ENCODE measurements at regions not wholly inside any gene's neighbourhood (a gene's known extent, or its start where the extent isn't known, plus 50 kb on each side); places are given as distances from the start of the nearest gene placed in this dataset.

DNA sequence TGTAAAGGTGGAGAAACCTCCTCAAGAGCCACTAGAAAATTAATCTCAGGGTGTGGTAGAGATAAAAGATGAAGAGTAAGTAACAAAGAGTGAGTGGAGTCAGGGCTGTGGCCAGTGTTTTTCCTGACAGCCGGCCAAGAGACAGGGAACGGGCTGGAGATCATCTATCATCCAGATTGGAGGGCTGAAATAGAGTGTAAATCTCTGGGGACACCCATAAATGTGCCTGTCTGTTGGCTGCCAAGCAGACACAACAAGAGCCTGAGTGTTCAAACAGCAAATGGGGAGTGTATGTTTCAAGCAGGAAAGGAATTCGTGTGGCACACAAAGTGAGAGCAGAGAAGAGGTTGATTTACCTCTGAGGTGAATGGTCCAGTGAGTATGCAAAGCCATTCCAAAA lies 326.4 kb upstream of the KHDRBS2 start:
- Histone ChIP-seq H3K36me3 (ENCODE audit: control insufficient read depth, insufficient read depth, low read length) (no peaks in the 10 kb centered on the region), H3K4me3 (ENCODE audit: low read depth in 2 of 2, low read length in 2 of 2) (no peak overlapping the region), H3K4me1 (ENCODE audit: control insufficient read depth, insufficient read depth, low read length) (no peaks in the 10 kb centered on the region), H3K9me3 (ENCODE audit: control insufficient read depth, insufficient read depth, low read depth, low read length) (no peaks in the 10 kb centered on the region), H3K27me3 (ENCODE audit: control insufficient read depth, insufficient read depth, low read length) (no peaks in the 10 kb centered on the region), H3K27ac (ENCODE audit: low read length) (no peak overlapping the region)
- TF ChIP-seq SIN3A (IDR thresholded peaks at IDR 0.05; ENCODE audit: borderline replicate concordance, insufficient read depth, low read depth, low read length) = no peak
- TF ChIP-seq POLR2AphosphoS5 (IDR thresholded peaks at IDR 0.05; ENCODE audit: low read depth, low read length) = no peak
- TF ChIP-seq, protein P1, sequence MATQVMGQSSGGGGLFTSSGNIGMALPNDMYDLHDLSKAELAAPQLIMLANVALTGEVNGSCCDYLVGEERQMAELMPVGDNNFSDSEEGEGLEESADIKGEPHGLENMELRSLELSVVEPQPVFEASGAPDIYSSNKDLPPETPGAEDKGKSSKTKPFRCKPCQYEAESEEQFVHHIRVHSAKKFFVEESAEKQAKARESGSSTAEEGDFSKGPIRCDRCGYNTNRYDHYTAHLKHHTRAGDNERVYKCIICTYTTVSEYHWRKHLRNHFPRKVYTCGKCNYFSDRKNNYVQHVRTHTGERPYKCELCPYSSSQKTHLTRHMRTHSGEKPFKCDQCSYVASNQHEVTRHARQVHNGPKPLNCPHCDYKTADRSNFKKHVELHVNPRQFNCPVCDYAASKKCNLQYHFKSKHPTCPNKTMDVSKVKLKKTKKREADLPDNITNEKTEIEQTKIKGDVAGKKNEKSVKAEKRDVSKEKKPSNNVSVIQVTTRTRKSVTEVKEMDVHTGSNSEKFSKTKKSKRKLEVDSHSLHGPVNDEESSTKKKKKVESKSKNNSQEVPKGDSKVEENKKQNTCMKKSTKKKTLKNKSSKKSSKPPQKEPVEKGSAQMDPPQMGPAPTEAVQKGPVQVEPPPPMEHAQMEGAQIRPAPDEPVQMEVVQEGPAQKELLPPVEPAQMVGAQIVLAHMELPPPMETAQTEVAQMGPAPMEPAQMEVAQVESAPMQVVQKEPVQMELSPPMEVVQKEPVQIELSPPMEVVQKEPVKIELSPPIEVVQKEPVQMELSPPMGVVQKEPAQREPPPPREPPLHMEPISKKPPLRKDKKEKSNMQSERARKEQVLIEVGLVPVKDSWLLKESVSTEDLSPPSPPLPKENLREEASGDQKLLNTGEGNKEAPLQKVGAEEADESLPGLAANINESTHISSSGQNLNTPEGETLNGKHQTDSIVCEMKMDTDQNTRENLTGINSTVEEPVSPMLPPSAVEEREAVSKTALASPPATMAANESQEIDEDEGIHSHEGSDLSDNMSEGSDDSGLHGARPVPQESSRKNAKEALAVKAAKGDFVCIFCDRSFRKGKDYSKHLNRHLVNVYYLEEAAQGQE (IDR thresholded peaks at IDR 0.05; ENCODE audit: insufficient read depth in 1 of 2, low read depth in 2 of 2, low read length in 1 of 2) = no peak
- no peak for TF ChIP-seq TCF7L2 (IDR thresholded peaks at IDR 0.05; ENCODE audit: low read depth, low read length)
- TF ChIP-seq, protein P2, sequence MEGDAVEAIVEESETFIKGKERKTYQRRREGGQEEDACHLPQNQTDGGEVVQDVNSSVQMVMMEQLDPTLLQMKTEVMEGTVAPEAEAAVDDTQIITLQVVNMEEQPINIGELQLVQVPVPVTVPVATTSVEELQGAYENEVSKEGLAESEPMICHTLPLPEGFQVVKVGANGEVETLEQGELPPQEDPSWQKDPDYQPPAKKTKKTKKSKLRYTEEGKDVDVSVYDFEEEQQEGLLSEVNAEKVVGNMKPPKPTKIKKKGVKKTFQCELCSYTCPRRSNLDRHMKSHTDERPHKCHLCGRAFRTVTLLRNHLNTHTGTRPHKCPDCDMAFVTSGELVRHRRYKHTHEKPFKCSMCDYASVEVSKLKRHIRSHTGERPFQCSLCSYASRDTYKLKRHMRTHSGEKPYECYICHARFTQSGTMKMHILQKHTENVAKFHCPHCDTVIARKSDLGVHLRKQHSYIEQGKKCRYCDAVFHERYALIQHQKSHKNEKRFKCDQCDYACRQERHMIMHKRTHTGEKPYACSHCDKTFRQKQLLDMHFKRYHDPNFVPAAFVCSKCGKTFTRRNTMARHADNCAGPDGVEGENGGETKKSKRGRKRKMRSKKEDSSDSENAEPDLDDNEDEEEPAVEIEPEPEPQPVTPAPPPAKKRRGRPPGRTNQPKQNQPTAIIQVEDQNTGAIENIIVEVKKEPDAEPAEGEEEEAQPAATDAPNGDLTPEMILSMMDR (IDR thresholded peaks at IDR 0.05) = no peak
- ChIA-PET POLR2A (no interaction called here), CTCF (no interaction called here)
- no TSS peak for BruUV-seq (replicated peaks)
- intact Hi-C loops (cut with micrococcal nuclease; ENCODE audit: unreplicated experiment) (no loop called here), in situ Hi-C loops (cut with HindIII; ENCODE audit: low pct_unique_long_range_greater_than_20kb, low sequenced_read_pairs) (no loop called here)
- DNase-seq (ENCODE audit: low read depth, low spot score) = no peak
- no peak for ATAC-seq

DNA sequence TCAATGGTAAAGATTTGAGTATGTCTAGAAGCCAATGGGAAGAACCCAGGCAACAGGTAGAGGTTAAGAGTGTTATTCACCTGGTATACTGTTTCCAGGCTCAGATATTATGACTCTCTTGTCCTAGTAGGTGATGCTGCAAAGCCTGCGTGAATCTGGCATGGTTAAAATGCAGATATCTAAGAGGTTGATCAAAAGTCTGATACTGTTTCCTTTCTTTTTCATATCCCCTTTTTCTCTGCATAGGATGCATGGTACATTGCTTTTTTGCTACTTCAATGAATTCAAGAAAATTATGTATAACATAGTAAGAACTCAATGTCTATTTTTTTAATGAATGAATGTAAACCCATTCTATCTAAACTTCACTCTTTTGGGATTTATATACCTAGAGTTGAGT lies 284.3 kb upstream of the KHDRBS2 start:
- no peak overlapping the region for H3K27ac ChIP-seq (ENCODE audit: low read length)
- intact Hi-C loops (cut with micrococcal nuclease; ENCODE audit: unreplicated experiment) (no loop called here), in situ Hi-C loops (cut with HindIII; ENCODE audit: low pct_unique_long_range_greater_than_20kb, low sequenced_read_pairs) (no loop called here)
- H3K9me3 ChIP-seq (ENCODE audit: control insufficient read depth, insufficient read depth, low read depth, low read length) = no peaks in the 10 kb centered on the region
- DNase-seq (ENCODE audit: low read depth, low spot score) = no peak
- TF ChIP-seq TCF7L2 (IDR thresholded peaks at IDR 0.05; ENCODE audit: low read depth, low read length) (no peak), POLR2AphosphoS5 (IDR thresholded peaks at IDR 0.05; ENCODE audit: low read depth, low read length) (no peak), SIN3A (IDR thresholded peaks at IDR 0.05; ENCODE audit: borderline replicate concordance, insufficient read depth, low read depth, low read length) (no peak)
- TF ChIP-seq, protein P1 (IDR thresholded peaks at IDR 0.05; ENCODE audit: insufficient read depth in 1 of 2, low read depth in 2 of 2, low read length in 1 of 2) = no peak
- TF ChIP-seq, protein P2 (IDR thresholded peaks at IDR 0.05) = no peak
- no peak overlapping the region for H3K4me3 ChIP-seq (ENCODE audit: low read depth in 2 of 2, low read length in 2 of 2)
- H3K4me1 ChIP-seq (ENCODE audit: control insufficient read depth, insufficient read depth, low read length) = no peaks in the 10 kb centered on the region
- no peak for ATAC-seq
- no peaks in the 10 kb centered on the region for H3K36me3 ChIP-seq (ENCODE audit: control insufficient read depth, insufficient read depth, low read length)
- no TSS peak for BruUV-seq (replicated peaks)
- POLR2A ChIA-PET = no interaction called here
- no peaks in the 10 kb centered on the region for H3K27me3 ChIP-seq (ENCODE audit: control insufficient read depth, insufficient read depth, low read length)
- CTCF ChIA-PET = no interaction called here
